Activated T-helper 2 cell treated with anti-CD3 and anti-CD28 coated beads, Interferon-gamma antibody, Interleukin-2, Interleukin-4, amounts not matched to agents 10 μg/mL and 5 μg/mL and 100 μg/mL, durations not matched to agents 14 hours and 24 hours and 36 hours (primary cell): ENCODE measurements at regions not wholly inside any gene's neighbourhood (a gene's known extent, or its start where the extent isn't known, plus 50 kb on each side); places are given as distances from the start of the nearest gene placed in this dataset.

Source experiments
- DNase-seq: peaks from one replicate; pipeline ENCODE4 v3.0.0; 2021; ENCODE audit warnings: low spot score
- H3K27ac Mint-ChIP-seq: one replicate; pipeline ENCODE4 v1.8.0; 2021; ENCODE audit warnings: mixed read lengths
- H3K27me3 Mint-ChIP-seq: one replicate; pipeline ENCODE4 v1.8.0; 2021; ENCODE audit warnings: low read depth, mixed read lengths
- H3K36me3 Mint-ChIP-seq: one replicate; pipeline ENCODE4 v1.8.0; 2021; ENCODE audit warnings: low read depth, mixed read lengths
- H3K4me1 Mint-ChIP-seq: one replicate; pipeline ENCODE4 v1.8.0; 2021; ENCODE audit warnings: low read depth, mixed read lengths
- H3K4me3 Mint-ChIP-seq: one replicate; pipeline ENCODE4 v1.8.0; 2021; ENCODE audit warnings: low read depth, mild to moderate bottlenecking, moderate library complexity, mixed read lengths
- H3K9me3 Mint-ChIP-seq: one replicate; pipeline ENCODE4 v1.8.0; 2021; ENCODE audit warnings: mixed read lengths
- intact Hi-C: fragments of 100-400 bp; cut with micrococcal nuclease; formaldehyde crosslinking; loops from one replicate; pipeline ENCODE4 v1.15.1; 2023

DNA sequence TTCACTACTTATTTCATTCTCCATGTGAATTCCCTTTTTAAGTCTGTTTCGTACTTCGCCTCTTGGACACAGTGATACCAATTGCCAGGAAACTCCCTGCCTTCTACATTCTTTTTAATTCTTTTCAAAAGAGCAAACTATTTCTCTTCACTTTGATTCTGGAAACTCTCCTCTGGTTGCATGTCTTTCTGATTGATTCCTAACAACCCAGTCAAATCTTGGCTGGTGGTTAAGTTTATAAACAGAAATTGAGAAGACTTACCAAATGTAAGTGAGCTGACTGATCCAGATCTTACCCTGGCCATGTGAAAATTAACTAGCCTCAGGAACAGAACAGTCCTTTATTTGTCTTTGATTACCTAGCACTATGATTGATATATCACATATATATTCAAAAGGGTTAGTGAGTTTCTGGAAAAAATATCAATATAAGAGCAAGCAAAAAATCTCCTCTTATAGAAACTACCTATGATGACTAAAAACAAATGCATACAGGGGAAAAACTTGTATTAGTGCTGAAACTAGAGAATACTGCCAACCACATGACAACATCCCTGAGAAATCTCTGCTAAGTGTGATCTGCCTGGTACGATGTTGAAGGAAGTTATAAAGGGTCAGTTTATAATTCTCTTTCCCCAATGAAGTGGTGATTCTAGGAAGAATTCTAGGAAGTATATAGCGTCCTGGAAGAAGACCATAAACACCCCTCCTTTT, 152.6 kb upstream of the HTR2A start:
- Mint-ChIP-seq H3K27me3 (no peaks in the 10 kb centered on the region), H3K4me1 (no peaks in the 10 kb centered on the region), H3K36me3 (no peaks in the 10 kb centered on the region), H3K9me3 (no peaks in the 10 kb centered on the region), H3K27ac (no peak overlapping the region), H3K4me3 (no peak overlapping the region)
- intact Hi-C loops = no loop called here
- no peak for DNase-seq

DNA sequence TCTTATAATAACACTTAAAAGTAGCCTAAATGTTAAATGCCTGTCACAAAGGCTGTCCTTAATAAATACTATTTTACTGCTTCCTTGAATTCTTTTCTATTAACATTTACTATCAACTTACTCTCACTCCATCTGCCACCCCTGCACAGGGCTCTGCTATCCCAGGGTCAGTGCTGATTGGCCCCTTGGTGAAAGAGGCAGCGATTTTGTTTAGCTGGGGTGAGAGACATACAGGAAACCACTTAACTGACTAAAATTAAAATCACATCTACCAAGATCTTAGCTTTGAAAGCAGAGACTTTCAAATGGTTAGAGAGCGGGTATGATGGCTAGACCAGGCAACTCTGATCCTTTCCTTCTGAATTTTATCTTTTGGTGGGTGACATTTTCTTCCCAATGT, 149.9 kb upstream of the HTR2A start:
- DNase-seq = no peak
- H3K27ac Mint-ChIP-seq = no peak overlapping the region
- intact Hi-C loops = no loop called here
- H3K4me3 Mint-ChIP-seq = no peak overlapping the region
- H3K9me3 Mint-ChIP-seq = no peaks in the 10 kb centered on the region
- H3K36me3 Mint-ChIP-seq = no peaks in the 10 kb centered on the region
- H3K4me1 Mint-ChIP-seq = no peaks in the 10 kb centered on the region
- peaks cover 3% of the 10 kb centered on the region for H3K27me3 Mint-ChIP-seq

DNA sequence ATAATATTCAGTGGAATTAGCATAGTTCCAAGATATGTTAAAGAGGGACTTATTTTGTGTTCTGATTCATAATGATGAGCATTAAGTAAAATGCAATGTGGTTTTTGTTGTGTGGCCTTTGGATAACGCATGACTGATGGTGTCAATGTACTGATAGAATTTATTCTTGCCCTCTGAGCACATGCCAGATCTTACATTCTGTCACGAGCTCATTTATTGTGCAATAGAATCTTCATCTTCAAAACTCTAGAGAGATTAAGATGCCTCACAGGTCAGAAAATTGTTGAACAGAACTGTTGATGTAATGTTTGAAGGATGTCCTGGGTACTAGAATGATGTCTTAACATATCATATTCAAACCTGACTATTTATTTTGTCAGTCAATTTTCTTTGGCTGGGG, 148.0 kb upstream of the HTR2A start:
- Mint-ChIP-seq H3K4me1 (no peaks in the 10 kb centered on the region), H3K9me3 (no peaks in the 10 kb centered on the region), H3K4me3 (no peak overlapping the region), H3K27me3 (peaks cover 5% of the 10 kb centered on the region), H3K36me3 (no peaks in the 10 kb centered on the region), H3K27ac (no peak overlapping the region)
- no peak for DNase-seq
- intact Hi-C loops = no loop called here

DNA sequence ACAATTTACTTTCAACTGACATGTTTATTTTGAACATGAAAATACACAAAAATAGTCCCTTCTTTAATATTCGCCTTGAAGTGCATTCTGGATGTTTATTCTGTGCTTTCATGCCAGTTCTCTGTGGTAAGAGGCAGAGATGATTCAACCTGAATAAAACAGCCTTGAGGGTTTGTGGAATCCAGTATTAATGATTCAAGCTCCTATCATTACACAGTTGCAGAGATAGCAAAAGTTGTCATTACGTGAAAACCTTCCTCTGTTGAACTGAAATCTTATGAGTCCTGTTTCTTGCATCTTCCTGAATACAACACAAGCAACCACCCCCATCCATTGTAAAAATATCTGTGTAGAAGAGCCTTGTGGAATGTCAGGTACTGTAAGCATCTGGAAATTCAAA, 142.3 kb upstream of the HTR2A start:
- H3K27ac Mint-ChIP-seq = no peak overlapping the region
- no peaks in the 10 kb centered on the region for H3K4me1 Mint-ChIP-seq
- intact Hi-C loops = no loop called here
- H3K27me3 Mint-ChIP-seq = peaks cover 5% of the 10 kb centered on the region
- DNase-seq = no peak
- no peaks in the 10 kb centered on the region for H3K9me3 Mint-ChIP-seq
- no peaks in the 10 kb centered on the region for H3K36me3 Mint-ChIP-seq
- H3K4me3 Mint-ChIP-seq = no peak overlapping the region

DNA sequence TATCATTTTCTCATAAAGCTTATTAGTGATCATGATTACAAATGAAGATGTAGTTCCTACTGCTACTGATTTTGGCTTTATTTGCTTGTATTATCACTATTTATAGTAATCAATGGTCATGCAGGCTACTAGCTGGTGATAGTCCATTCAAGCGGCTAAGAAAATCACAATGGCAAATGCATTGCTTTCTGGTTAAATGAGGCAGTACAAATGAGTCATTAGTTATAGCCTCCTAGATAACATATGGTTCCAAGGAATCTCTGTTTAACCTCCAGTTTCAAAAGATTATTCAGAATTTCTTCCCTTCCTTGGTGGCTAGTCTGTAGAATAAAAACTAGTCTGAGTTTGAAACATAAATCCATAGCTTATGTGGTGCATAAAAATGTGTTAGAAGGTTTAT, 141.3 kb upstream of the HTR2A start:
- Mint-ChIP-seq H3K4me1 (no peaks in the 10 kb centered on the region), H3K27me3 (peaks cover 5% of the 10 kb centered on the region), H3K4me3 (no peak overlapping the region), H3K27ac (no peak overlapping the region), H3K9me3 (no peaks in the 10 kb centered on the region), H3K36me3 (no peaks in the 10 kb centered on the region)
- intact Hi-C loops = no loop called here
- no peak for DNase-seq

DNA sequence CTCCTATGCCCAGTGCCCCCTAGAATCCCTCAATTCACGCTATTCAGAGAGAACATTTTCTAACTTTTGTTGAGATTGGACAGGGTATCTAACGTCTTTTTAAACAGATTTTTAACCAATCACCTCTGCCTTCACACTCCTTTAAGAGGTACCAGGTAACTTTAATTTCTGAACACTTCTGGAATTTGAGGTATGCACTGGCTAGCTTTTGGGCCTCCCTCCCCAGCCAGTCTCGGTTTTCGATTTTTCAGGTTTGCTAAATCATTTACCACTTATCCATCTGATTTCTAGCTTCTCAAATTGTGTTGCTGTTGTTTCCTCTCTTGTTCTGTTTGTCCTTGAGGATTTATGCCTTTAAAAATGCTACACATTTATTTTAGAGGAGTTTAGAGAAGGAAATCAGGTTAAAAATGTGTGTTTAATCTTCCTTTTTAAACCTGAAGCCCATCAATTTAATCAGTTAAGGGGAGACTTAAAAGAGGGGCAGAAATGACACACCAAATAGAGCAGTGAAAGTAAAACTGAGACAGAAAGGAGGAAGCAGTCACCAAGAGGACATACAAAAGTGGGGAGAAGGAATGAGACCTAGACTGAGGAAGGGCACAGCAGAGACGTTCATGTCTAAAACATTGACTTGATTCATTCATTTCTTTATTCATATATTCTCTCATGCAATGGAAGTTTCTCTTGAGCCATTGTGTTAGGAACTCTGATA, 139.6 kb upstream of the HTR2A start:
- no peaks in the 10 kb centered on the region for H3K4me1 Mint-ChIP-seq
- peaks cover 2% of the 10 kb centered on the region for H3K27me3 Mint-ChIP-seq
- no peak overlapping the region for H3K27ac Mint-ChIP-seq
- H3K4me3 Mint-ChIP-seq = no peak overlapping the region
- no peak for DNase-seq
- no peaks in the 10 kb centered on the region for H3K36me3 Mint-ChIP-seq
- no peaks in the 10 kb centered on the region for H3K9me3 Mint-ChIP-seq
- intact Hi-C loops = no loop called here

DNA sequence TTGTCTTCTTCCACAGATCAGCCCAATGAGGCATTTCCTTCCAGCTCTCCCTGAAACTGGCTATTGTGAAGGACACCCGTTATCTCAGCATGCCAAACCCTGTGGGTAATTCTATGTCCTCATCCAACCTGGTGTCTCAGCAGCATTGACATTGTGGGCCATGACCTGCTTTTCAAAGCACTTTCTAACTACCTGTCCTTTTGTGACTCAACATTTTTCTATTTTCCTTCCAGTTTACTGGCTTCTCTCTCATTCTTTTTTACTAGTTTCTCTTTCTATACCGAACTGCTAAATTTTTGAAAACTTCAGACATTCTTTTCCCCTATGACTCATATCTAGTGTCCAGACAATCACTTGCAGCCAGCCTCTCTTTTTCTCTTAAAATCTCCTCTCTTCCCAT, 136.4 kb upstream of the HTR2A start:
- no peaks in the 10 kb centered on the region for H3K9me3 Mint-ChIP-seq

DNA sequence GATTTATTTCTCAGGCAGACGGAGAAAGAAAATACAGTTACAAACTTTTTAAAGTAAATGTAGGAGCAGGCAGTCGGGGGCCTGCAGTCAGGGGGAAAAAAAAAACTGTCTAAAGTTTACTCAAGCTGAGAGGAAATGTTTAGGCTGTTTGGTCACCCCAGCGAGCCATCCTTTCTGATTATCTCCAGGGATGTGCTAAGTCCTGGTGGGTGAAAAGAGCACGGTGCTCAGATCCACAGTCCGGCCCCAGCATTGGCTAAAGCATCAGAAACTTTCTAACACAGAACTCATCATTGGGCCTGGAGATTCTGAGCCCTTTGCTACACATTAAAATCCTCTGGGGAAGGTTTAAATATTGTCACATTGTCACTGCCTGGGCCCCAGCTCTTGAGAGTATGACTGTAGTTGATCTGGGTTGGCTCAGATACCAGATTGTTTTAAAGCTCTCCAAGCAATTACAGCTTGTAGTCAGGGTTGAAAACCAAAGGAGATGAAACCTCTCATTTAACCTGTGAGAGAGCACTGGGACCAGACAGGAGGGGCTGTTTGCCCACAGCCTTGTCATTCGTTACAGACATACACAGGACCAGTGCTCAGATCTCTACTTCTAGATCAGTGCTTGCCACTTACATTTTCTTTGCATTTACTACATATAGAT, 131.1 kb upstream of the HTR2A start:
- Mint-ChIP-seq H3K4me1 (no peaks in the 10 kb centered on the region), H3K27me3 (no peaks in the 10 kb centered on the region), H3K36me3 (no peaks in the 10 kb centered on the region), H3K9me3 (no peaks in the 10 kb centered on the region), H3K4me3 (no peak overlapping the region), H3K27ac (no peak overlapping the region)
- intact Hi-C loops = no loop called here
- DNase-seq = no peak

More for the DNA sequence above, 136.4 kb upstream of the HTR2A start:
- intact Hi-C loops = no loop called here
- no peaks in the 10 kb centered on the region for H3K4me1 Mint-ChIP-seq
- no peaks in the 10 kb centered on the region for H3K36me3 Mint-ChIP-seq
- no peaks in the 10 kb centered on the region for H3K27me3 Mint-ChIP-seq
- H3K27ac Mint-ChIP-seq = no peak overlapping the region
- no peak for DNase-seq
- H3K4me3 Mint-ChIP-seq = no peak overlapping the region

DNA sequence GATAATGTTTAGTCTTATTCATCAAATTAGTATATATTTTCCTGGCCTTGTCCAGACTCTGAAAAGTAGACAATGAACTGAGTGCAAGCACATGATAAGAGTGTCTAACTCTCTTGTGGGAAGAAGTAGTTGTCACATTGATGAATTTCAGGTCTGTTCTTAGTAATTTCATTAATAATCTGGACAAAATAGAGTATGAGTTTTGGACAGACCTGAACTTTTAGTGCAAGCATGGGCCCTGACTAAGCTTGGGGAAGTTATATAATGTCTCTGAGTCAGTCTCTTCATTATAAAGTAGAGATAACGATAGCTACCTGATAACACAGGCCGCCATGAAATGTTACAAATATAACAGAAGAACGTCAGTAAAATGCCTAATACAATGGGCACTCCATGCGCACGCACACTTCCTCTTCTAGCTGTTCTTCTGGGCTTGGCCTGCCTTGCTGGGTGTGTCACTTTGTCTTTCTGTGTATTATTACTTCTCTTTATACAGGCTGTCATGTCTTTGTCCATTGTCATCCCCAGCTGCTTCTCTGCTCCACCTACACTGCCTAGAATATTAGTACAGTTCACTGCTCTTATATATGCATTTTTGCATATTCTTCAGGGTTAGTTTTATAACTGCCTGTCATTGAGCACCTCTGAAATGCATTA, 129.1 kb upstream of the HTR2A start:
- Mint-ChIP-seq H3K9me3 (no peaks in the 10 kb centered on the region), H3K27me3 (no peaks in the 10 kb centered on the region), H3K36me3 (no peaks in the 10 kb centered on the region), H3K4me1 (no peaks in the 10 kb centered on the region), H3K4me3 (no peak overlapping the region), H3K27ac (no peak overlapping the region)
- DNase-seq = no peak
- intact Hi-C loops = no loop called here

DNA sequence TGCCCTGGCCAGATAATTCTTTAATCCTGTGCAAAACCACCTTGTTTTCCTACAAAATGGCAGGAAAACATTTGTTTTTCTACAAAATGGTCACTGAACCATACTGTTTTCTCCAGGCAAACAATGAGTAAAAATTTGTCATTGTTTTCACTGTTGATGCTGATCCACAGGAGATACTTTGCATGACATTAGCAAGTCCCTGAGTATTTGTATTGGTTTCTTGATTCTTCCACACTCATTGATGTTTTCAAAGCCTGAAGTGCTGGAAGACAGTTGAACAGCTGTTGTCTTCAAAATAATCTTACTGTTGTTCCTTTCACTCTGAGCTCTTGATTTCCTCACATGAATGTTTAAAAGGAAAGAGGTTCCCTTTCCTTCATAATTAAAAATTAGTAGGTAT, 123.1 kb upstream of the HTR2A start:
- Mint-ChIP-seq H3K4me1 (no peaks in the 10 kb centered on the region), H3K27me3 (no peaks in the 10 kb centered on the region), H3K36me3 (no peaks in the 10 kb centered on the region), H3K27ac (no peak overlapping the region), H3K4me3 (no peak overlapping the region), H3K9me3 (no peaks in the 10 kb centered on the region)
- no peak for DNase-seq
- intact Hi-C loops = no loop called here

DNA sequence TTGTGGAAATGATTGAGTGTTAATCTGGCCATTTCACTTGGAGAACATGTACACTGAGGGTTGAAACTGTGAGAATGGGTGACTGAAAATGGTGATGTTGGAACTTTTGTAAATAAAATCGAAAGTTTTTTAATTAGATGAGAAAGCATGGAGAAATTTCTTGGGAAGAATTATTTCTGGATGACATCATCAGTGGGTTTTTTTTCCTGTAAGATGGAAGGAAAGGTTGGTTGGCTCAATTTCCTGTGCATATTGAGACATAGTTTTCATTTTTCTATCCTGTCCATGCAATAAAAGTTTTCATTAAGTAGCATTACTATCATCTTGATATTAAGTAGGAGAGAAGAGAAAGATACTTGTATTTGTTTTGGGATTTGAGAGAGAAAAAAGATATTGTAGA, 120.6 kb upstream of the HTR2A start:
- Mint-ChIP-seq H3K4me1 (no peaks in the 10 kb centered on the region), H3K9me3 (no peaks in the 10 kb centered on the region), H3K36me3 (no peaks in the 10 kb centered on the region), H3K4me3 (no peak overlapping the region), H3K27ac (no peak overlapping the region), H3K27me3 (no peaks in the 10 kb centered on the region)
- DNase-seq = no peak
- intact Hi-C loops = no loop called here

DNA sequence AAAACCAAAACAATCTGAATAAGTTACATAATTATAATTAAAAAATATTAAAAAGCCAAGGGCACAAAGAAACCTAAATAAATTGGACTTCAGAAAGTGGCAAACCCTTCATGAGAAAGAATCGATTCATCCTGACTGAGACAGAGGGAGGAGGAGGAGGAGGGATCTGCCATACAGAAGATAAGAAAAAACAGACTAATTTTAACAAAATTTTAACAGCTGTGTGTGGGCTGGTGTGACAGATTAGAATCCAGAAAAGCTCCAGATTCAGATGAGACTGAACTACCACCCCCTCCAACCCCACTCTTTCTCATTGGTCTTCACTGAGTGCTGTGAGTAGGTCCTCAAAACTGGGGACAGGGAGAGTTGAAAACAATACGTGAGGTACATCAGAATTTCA, 111.5 kb upstream of the HTR2A start:
- H3K4me3 Mint-ChIP-seq = no peak overlapping the region

More for the DNA sequence above, 111.5 kb upstream of the HTR2A start:
- H3K4me1 Mint-ChIP-seq = no peaks in the 10 kb centered on the region
- no peaks in the 10 kb centered on the region for H3K36me3 Mint-ChIP-seq
- no peak overlapping the region for H3K27ac Mint-ChIP-seq
- peaks cover 3% of the 10 kb centered on the region for H3K27me3 Mint-ChIP-seq
- no peak for DNase-seq
- intact Hi-C loops = no loop called here
- H3K9me3 Mint-ChIP-seq = no peaks in the 10 kb centered on the region
